GM23248 (cell line): ENCODE measurements at regions not wholly inside any gene's neighbourhood (a gene's known extent, or its start where the extent isn't known, plus 50 kb on each side); places are given as distances from the start of the nearest gene placed in this dataset.

Source experiments
- EZH2 ChIP-seq: fragments of 200-600 bp; sonication (generic); IDR thresholded peaks from 2 replicates; pipeline ENCODE4 v1.6.1; 2018; ENCODE audit warnings: antibody characterized with exemption, mild to moderate bottlenecking; ENCODE audit not compliant: insufficient read depth, poor library complexity, severe bottlenecking
- EZH2phosphoT487 ChIP-seq: fragments of 200-600 bp; sonication (generic); IDR thresholded peaks from 2 replicates; pipeline ENCODE4 v1.6.1; 2018; ENCODE audit warnings: antibody characterized with exemption, moderate library complexity, mild to moderate bottlenecking, low read depth; ENCODE audit not compliant: insufficient read depth

GRCh38 chr12:89882050-89882449, 173.4 kb upstream of the ATP2B1 start:
- TF ChIP-seq EZH2, result no peak
- no peak for TF ChIP-seq EZH2phosphoT487
